ENCODE measurements at regions not wholly inside any gene's neighbourhood (a gene's known extent, or its start where the extent isn't known, plus 50 kb on each side); places are given as distances from the start of the nearest gene placed in this dataset.

GRCh38 chr7:67809586-67809985, 813.0 kb downstream of the TYW1 start:
- no peak overlapping the region for H3K4me3 ChIP-seq (ENCODE audit: insufficient read depth in 1 of 2, low read depth in 1 of 2, low read length in 2 of 2)
- no peak overlapping the region for H2AFZ ChIP-seq (ENCODE audit: low read depth, low read length)
- H2BK12ac ChIP-seq (ENCODE audit: low read length in 2 of 2), result no peak overlapping the region
- no peak overlapping the region for H3K4me2 ChIP-seq (ENCODE audit: low read length, poor library complexity, severe bottlenecking)
- no peak overlapping the region for H3K18ac ChIP-seq (ENCODE audit: low read depth in 1 of 2, low read length in 2 of 2)
- 89% methylated on average over 8 of the region's 8 CpGs for WGBS
- no peak overlapping the region for H3K27ac ChIP-seq (ENCODE audit: low read length, poor library complexity, severe bottlenecking)
- no peaks in the 10 kb centered on the region for H3K4me1 ChIP-seq (ENCODE audit: control insufficient read depth, insufficient read depth, low read depth, low read length)
- no peak overlapping the region for H4K91ac ChIP-seq (ENCODE audit: low read length)
- no peaks in the 10 kb centered on the region for H3K9me3 ChIP-seq (ENCODE audit: control insufficient read depth, low read length)
- H3K4ac ChIP-seq (ENCODE audit: low read depth in 1 of 2, low read length in 2 of 2), result no peak overlapping the region
- no peak overlapping the region for H2BK120ac ChIP-seq (ENCODE audit: low read depth, low read length)
- H2AK5ac ChIP-seq (ENCODE audit: low read length, severe bottlenecking), result no peak overlapping the region
- H3K14ac ChIP-seq (ENCODE audit: low read length in 2 of 2), result no peak overlapping the region
- H4K8ac ChIP-seq (ENCODE audit: low read length), result no peak overlapping the region
- no peaks in the 10 kb centered on the region for H3K36me3 ChIP-seq (ENCODE audit: control insufficient read depth in 1 of 2, insufficient read depth in 2 of 2, low read depth in 1 of 2, low read length in 2 of 2)
- no peak overlapping the region for H3K23ac ChIP-seq (ENCODE audit: low read length in 2 of 2)
- H2BK15ac ChIP-seq (ENCODE audit: low read depth, poor library complexity, severe bottlenecking), result no peak overlapping the region
- peaks cover 0 to 3% of the 10 kb centered on the region in 2 experiments for H3K27me3 ChIP-seq (ENCODE audit: control insufficient read depth in 1 of 2, insufficient read depth in 1 of 2, low read length in 2 of 2)
- H3K9ac ChIP-seq (ENCODE audit: low read length), result no peak overlapping the region
- H2BK5ac ChIP-seq (ENCODE audit: low read depth, low read length, poor library complexity, severe bottlenecking), result no peak overlapping the region
- no peaks in the 10 kb centered on the region for H3K79me1 ChIP-seq (replicated peaks; ENCODE audit: low read length, poor library complexity, severe bottlenecking)
- no peak for DNase-seq

- Histone ChIP-seq H4K8ac (ENCODE audit: low read length) (no peak overlapping the region), H3K4me3 (ENCODE audit: insufficient read depth in 1 of 2, low read depth in 1 of 2, low read length in 2 of 2) (no peak overlapping the region), H2BK120ac (ENCODE audit: low read depth, low read length) (no peak overlapping the region), H3K18ac (ENCODE audit: low read depth in 1 of 2, low read length in 2 of 2) (no peak overlapping the region), H3K27me3 (ENCODE audit: control insufficient read depth in 1 of 2, insufficient read depth in 1 of 2, low read length in 2 of 2) (no peaks in the 10 kb centered on the region), H2BK5ac (ENCODE audit: low read depth, low read length, poor library complexity, severe bottlenecking) (no peak overlapping the region), H2BK15ac (ENCODE audit: low read depth, poor library complexity, severe bottlenecking) (no peak overlapping the region), H3K4ac (ENCODE audit: low read depth in 1 of 2, low read length in 2 of 2) (no peak overlapping the region), H2BK12ac (ENCODE audit: low read length in 2 of 2) (no peak overlapping the region), H3K27ac (ENCODE audit: low read length, poor library complexity, severe bottlenecking) (no peak overlapping the region), H3K4me1 (ENCODE audit: control insufficient read depth, insufficient read depth, low read depth, low read length) (no peaks in the 10 kb centered on the region), H3K14ac (ENCODE audit: low read length in 2 of 2) (no peak overlapping the region), H3K9me3 (ENCODE audit: control insufficient read depth, low read length) (peaks cover 10% of the 10 kb centered on the region), H3K79me1 (replicated peaks; ENCODE audit: low read length, poor library complexity, severe bottlenecking) (no peaks in the 10 kb centered on the region), H3K36me3 (ENCODE audit: control insufficient read depth in 1 of 2, insufficient read depth in 2 of 2, low read depth in 1 of 2, low read length in 2 of 2) (no peaks in the 10 kb centered on the region), H3K4me2 (ENCODE audit: low read length, poor library complexity, severe bottlenecking) (no peak overlapping the region), H4K91ac (ENCODE audit: low read length) (no peak overlapping the region), H2AK5ac (ENCODE audit: low read length, severe bottlenecking) (no peak overlapping the region), H3K23ac (ENCODE audit: low read length in 2 of 2) (no peak overlapping the region), H3K9ac (ENCODE audit: low read length) (no peak overlapping the region), H2AFZ (ENCODE audit: low read depth, low read length) (no peak overlapping the region)
- WGBS, result 77% methylated on average over 9 of the region's 9 CpGs
- no peak for DNase-seq
These were observed 817.1 kb downstream of the TYW1 start for GRCh38 chr7:67813621-67814292.

DNA sequence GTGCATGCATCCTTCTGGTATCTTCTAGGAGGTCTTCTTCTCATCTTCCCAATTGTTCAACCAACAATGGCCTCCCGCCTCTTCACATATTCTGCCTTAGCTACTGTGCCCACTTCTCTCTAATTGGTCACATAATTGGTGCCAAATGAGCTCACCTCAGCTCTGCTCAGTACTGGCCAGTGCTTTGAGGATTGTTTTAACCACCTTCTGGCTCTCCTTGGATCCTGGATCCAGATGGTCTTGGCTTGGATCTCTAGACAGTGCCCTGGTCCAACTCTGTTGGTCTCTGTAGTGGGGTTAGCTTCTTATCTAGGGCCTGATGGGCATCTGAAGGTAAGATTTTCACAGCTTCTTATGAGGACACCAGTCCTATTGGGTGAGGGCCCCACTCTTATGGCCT, 820.8 kb downstream of the TYW1 start:
- no peak overlapping the region for H2BK15ac ChIP-seq (ENCODE audit: low read depth, poor library complexity, severe bottlenecking)
- H3K4me2 ChIP-seq (ENCODE audit: low read length, poor library complexity, severe bottlenecking), result no peak overlapping the region
- no peak overlapping the region for H3K23ac ChIP-seq (ENCODE audit: low read length in 2 of 2)
- no peak overlapping the region for H3K14ac ChIP-seq (ENCODE audit: low read length in 2 of 2)
- no peak overlapping the region for H3K18ac ChIP-seq (ENCODE audit: low read depth in 1 of 2, low read length in 2 of 2)
- no peak overlapping the region for H3K27ac ChIP-seq (ENCODE audit: low read length, poor library complexity, severe bottlenecking)
- H3K36me3 ChIP-seq (ENCODE audit: control insufficient read depth in 1 of 2, insufficient read depth in 2 of 2, low read depth in 1 of 2, low read length in 2 of 2), result no peaks in the 10 kb centered on the region
- no peaks in the 10 kb centered on the region for H3K27me3 ChIP-seq (ENCODE audit: control insufficient read depth in 1 of 2, insufficient read depth in 1 of 2, low read length in 2 of 2)
- no peak overlapping the region for H2BK5ac ChIP-seq (ENCODE audit: low read depth, low read length, poor library complexity, severe bottlenecking)
- no peak overlapping the region for H3K9ac ChIP-seq (ENCODE audit: low read length)
- H4K8ac ChIP-seq (ENCODE audit: low read length), result no peak overlapping the region
- no peak overlapping the region for H3K4me3 ChIP-seq (ENCODE audit: insufficient read depth in 1 of 2, low read depth in 1 of 2, low read length in 2 of 2)
- H3K4me1 ChIP-seq (ENCODE audit: control insufficient read depth, insufficient read depth, low read depth, low read length), result no peaks in the 10 kb centered on the region
- H2BK12ac ChIP-seq (ENCODE audit: low read length in 2 of 2), result no peak overlapping the region
- no peak overlapping the region for H2AFZ ChIP-seq (ENCODE audit: low read depth, low read length)
- no peak for DNase-seq
- H3K4ac ChIP-seq (ENCODE audit: low read depth in 1 of 2, low read length in 2 of 2), result no peak overlapping the region
- H4K91ac ChIP-seq (ENCODE audit: low read length), result no peak overlapping the region
- H3K9me3 ChIP-seq (ENCODE audit: control insufficient read depth, low read length), result peaks cover 10% of the 10 kb centered on the region
- WGBS, result 76% methylated on average over 1 of the region's 1 CpG
- H2BK120ac ChIP-seq (ENCODE audit: low read depth, low read length), result no peak overlapping the region
- no peaks in the 10 kb centered on the region for H3K79me1 ChIP-seq (replicated peaks; ENCODE audit: low read length, poor library complexity, severe bottlenecking)
- no peak overlapping the region for H2AK5ac ChIP-seq (ENCODE audit: low read length, severe bottlenecking)

GRCh38 chr7:67821116-67821515, 824.5 kb downstream of the TYW1 start:
- H4K91ac ChIP-seq (ENCODE audit: low read length), result no peak overlapping the region
- no peak overlapping the region for H3K23ac ChIP-seq (ENCODE audit: low read length in 2 of 2)
- no peak overlapping the region for H3K9ac ChIP-seq (ENCODE audit: low read length)
- no peak for DNase-seq
- no peak overlapping the region for H3K27ac ChIP-seq (ENCODE audit: low read length, poor library complexity, severe bottlenecking)
- H3K4me1 ChIP-seq (ENCODE audit: control insufficient read depth, insufficient read depth, low read depth, low read length), result no peaks in the 10 kb centered on the region
- no peak overlapping the region for H2BK12ac ChIP-seq (ENCODE audit: low read length in 2 of 2)
- H2AK5ac ChIP-seq (ENCODE audit: low read length, severe bottlenecking), result no peak overlapping the region
- H2BK15ac ChIP-seq (ENCODE audit: low read depth, poor library complexity, severe bottlenecking), result no peak overlapping the region
- no peak overlapping the region for H3K4ac ChIP-seq (ENCODE audit: low read depth in 1 of 2, low read length in 2 of 2)
- no peak overlapping the region for H4K8ac ChIP-seq (ENCODE audit: low read length)
- H3K4me3 ChIP-seq (ENCODE audit: insufficient read depth in 1 of 2, low read depth in 1 of 2, low read length in 2 of 2), result no peak overlapping the region
- no peak overlapping the region for H3K18ac ChIP-seq (ENCODE audit: low read depth in 1 of 2, low read length in 2 of 2)
- H3K36me3 ChIP-seq (ENCODE audit: control insufficient read depth in 1 of 2, insufficient read depth in 2 of 2, low read depth in 1 of 2, low read length in 2 of 2), result no peaks in the 10 kb centered on the region
- WGBS, result 55% methylated on average over 5 of the region's 7 CpGs
- H2BK5ac ChIP-seq (ENCODE audit: low read depth, low read length, poor library complexity, severe bottlenecking), result no peak overlapping the region
- H2BK120ac ChIP-seq (ENCODE audit: low read depth, low read length), result no peak overlapping the region
- peaks cover 9% of the 10 kb centered on the region for H3K9me3 ChIP-seq (ENCODE audit: control insufficient read depth, low read length)
- no peak overlapping the region for H3K14ac ChIP-seq (ENCODE audit: low read length in 2 of 2)
- no peak overlapping the region for H2AFZ ChIP-seq (ENCODE audit: low read depth, low read length)
- no peaks in the 10 kb centered on the region for H3K27me3 ChIP-seq (ENCODE audit: control insufficient read depth in 1 of 2, insufficient read depth in 1 of 2, low read length in 2 of 2)
- H3K4me2 ChIP-seq (ENCODE audit: low read length, poor library complexity, severe bottlenecking), result no peak overlapping the region
- no peaks in the 10 kb centered on the region for H3K79me1 ChIP-seq (replicated peaks; ENCODE audit: low read length, poor library complexity, severe bottlenecking)
